ENCODE measurements at regions not wholly inside any gene's neighbourhood (a gene's known extent, or its start where the extent isn't known, plus 50 kb on each side); places are given as distances from the start of the nearest gene placed in this dataset.

- no peak for TF ChIP-seq CTCF (IDR thresholded peaks at IDR 0.05; ENCODE audit: insufficient read depth, low read length)
- no peak for DNase-seq (ENCODE audit: low read depth)
- H3K4me3 ChIP-seq (ENCODE audit: low read depth, low read length) = no peak overlapping the region
These were observed 331.3 kb upstream of the KIF2A start for GRCh38 chr5:61974680-61975079.

GRCh38 chr5:61981886-61982285 lies 324.1 kb upstream of the KIF2A start:
- DNase-seq (ENCODE audit: low read depth) = no peak
- no peak for TF ChIP-seq CTCF (IDR thresholded peaks at IDR 0.05; ENCODE audit: insufficient read depth, low read length)
- no peak overlapping the region for H3K4me3 ChIP-seq (ENCODE audit: low read depth, low read length)

GRCh38 chr5:61991430-61991829 lies 314.6 kb upstream of the KIF2A start:
- H3K4me3 ChIP-seq (ENCODE audit: low read depth, low read length) = no peak overlapping the region
- TF ChIP-seq CTCF (IDR thresholded peaks at IDR 0.05; ENCODE audit: insufficient read depth, low read length) = no peak
- DNase-seq (ENCODE audit: low read depth) = no peak

- no peak overlapping the region for H3K4me3 ChIP-seq (ENCODE audit: low read depth, low read length)
- no peak for DNase-seq (ENCODE audit: low read depth)
- TF ChIP-seq CTCF (IDR thresholded peaks at IDR 0.05; ENCODE audit: insufficient read depth, low read length) = no peak
These were observed 314.1 kb upstream of the KIF2A start for GRCh38 chr5:61991866-61992265.

- no peak for DNase-seq (ENCODE audit: low read depth)
- H3K4me3 ChIP-seq (ENCODE audit: low read depth, low read length) = no peak overlapping the region
- TF ChIP-seq CTCF (IDR thresholded peaks at IDR 0.05; ENCODE audit: insufficient read depth, low read length) = no peak
These were observed 312.6 kb upstream of the KIF2A start for GRCh38 chr5:61993295-61993927.

GRCh38 chr5:61994171-61994570 lies 311.8 kb upstream of the KIF2A start:
- TF ChIP-seq CTCF (IDR thresholded peaks at IDR 0.05; ENCODE audit: insufficient read depth, low read length) = no peak
- DNase-seq (ENCODE audit: low read depth) = no peak
- H3K4me3 ChIP-seq (ENCODE audit: low read depth, low read length) = no peak overlapping the region

GRCh38 chr5:61995486-61995885 lies 310.5 kb upstream of the KIF2A start:
- no peak for DNase-seq (ENCODE audit: low read depth)

More at GRCh38 chr5:61995486-61995885, 310.5 kb upstream of the KIF2A start:
- no peak overlapping the region for H3K4me3 ChIP-seq (ENCODE audit: low read depth, low read length)
- no peak for TF ChIP-seq CTCF (IDR thresholded peaks at IDR 0.05; ENCODE audit: insufficient read depth, low read length)

Data from fibroblast of the aortic adventitia (primary cell).